Right ventricle myocardium inferior (tissue), 1 donor: ENCODE measurements at regions not wholly inside any gene's neighbourhood (a gene's known extent, or its start where the extent isn't known, plus 50 kb on each side); places are given as distances from the start of the nearest gene placed in this dataset.

Experiments
- ATAC-seq: fragments of 200-7000 bp; cut with Tn5 transposase; one replicate; pipeline ENCODE4 v1.9.1; 2020; ENCODE audit warnings: mild to moderate bottlenecking, moderate library complexity
- DNase-seq: peaks from one replicate; pipeline ENCODE4 v3.0.0; 2021; ENCODE audit errors: missing footprints
- intact Hi-C: fragments of 100-400 bp; cut with DNase I; formaldehyde crosslinking; loops from one replicate; pipeline ENCODE4 v1.11.0; 2022
- donor health status: DM: no; HTN: yes; CAD: no; lungs with severe emphysema.

DNA sequence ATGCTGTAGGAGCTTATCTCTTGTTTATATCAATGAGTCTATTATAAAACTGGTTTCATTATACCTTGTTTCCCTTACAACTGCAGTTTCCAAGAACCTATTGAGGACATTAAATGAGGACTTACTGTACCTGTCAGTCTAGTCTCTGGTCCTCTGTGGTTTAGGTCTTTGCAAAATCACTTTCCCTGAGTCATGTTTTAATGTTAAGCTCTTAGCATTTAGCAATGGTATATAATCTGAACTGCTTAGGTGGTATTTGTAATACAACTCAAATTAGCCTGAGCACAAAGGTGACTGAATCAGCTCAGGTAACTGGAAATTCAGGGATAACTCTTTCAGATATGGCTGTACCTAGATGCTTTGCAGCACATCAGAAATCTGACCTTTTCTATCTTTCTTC lies 418.3 kb upstream of the SPRED2 start:
- intact Hi-C loops = no loop called here
- ATAC-seq = no peak
- no peak for DNase-seq

DNA sequence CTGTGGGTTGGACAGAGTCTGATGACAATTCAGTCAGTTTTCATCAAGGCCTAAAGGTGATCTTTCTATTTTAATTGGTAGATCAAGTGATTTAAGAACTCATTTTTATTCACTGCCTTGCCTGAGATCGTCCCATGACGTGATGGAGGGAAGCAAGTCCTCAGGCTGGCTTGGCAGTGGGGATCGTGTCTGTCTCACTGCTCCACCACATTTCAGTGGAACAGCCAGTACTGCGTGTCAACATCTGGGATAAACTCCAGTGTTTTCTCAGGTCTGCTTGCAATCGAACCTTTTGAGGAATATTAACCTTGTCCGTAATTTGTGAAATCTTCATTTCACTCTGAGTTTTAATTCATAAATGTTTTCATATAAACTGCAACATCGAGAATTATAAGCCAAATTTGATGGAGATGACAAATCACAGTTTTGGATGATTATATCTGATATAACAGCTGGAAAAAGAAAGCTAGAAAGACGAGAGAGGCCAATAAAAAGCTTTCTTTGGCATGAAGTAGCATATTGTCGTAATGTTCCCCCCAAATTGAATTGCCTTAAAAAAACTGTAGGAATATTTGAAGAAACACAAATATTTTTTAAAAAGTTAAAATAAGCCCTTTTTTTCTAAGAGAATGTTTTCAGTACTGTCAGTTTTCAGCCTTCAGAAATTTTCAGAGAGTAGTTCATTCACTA lies 414.7 kb upstream of the SPRED2 start:
- ATAC-seq (peak; percentile 89), DNase-seq (no peak)
- intact Hi-C loops = no loop called here

- DNase-seq = no peak
- intact Hi-C loops = no loop called here
- no peak for ATAC-seq
Observed at GRCh38 chr2:65845442-65846182, 413.2 kb upstream of the SPRED2 start.

GRCh38 chr2:65842104-65842503 lies 409.7 kb upstream of the SPRED2 start:
- DNase-seq = no peak
- intact Hi-C loops = no loop called here
- ATAC-seq = no peak

- ATAC-seq = no peak
- intact Hi-C loops = no loop called here
Observed at GRCh38 chr2:65835975-65836549, 403.7 kb upstream of the SPRED2 start.

DNA sequence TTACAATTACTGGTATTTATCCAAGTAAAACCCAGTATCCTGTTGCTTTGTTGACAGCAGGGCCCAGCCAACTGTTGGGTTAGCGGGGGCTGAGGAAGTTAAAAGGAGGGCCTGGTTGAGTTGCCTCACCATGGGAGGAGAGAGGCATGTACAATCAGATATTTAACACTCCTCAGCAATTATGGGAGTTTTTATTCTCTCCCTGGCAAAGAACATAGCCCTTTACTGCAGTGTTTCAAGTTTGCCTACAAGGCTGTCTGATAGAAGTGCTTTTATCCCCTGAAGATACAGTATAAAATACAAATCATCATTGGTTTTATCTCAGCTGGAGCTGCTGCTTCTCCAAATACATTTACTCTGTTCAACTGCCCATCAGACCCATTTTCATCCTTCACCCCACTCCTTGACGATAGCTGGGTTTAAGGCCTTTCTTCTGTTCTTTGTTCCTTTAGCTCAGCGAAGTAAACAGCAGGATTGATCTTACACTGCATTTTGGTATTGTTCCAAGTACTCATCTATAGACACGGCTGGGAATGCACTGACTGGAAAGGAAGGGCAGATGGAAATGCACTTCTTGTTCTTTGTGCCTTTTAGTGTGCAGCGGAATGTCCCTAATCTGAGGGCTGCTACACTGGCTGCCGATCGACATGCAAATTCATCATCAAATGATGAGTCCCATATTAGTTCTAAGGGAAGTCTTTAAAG lies 402.5 kb upstream of the SPRED2 start:
- intact Hi-C loops = no loop called here

More at GRCh38 chr2:65835975-65836549, 403.7 kb upstream of the SPRED2 start:
- no peak for DNase-seq

GRCh38 chr2:65834062-65834461 lies 401.7 kb upstream of the SPRED2 start:
- no peak for ATAC-seq
- intact Hi-C loops = no loop called here
- no peak for DNase-seq

More for the DNA sequence above, 402.5 kb upstream of the SPRED2 start:
- no peak for ATAC-seq
- no peak for DNase-seq

GRCh38 chr2:65831509-65831908 lies 399.1 kb upstream of the SPRED2 start:
- DNase-seq (no peak), ATAC-seq (peak; percentile 91)
- intact Hi-C loops = no loop called here

GRCh38 chr2:65826567-65826966 lies 394.2 kb upstream of the SPRED2 start:
- ATAC-seq (peak; percentile 43), DNase-seq (no peak)
- intact Hi-C loops = no loop called here

DNA sequence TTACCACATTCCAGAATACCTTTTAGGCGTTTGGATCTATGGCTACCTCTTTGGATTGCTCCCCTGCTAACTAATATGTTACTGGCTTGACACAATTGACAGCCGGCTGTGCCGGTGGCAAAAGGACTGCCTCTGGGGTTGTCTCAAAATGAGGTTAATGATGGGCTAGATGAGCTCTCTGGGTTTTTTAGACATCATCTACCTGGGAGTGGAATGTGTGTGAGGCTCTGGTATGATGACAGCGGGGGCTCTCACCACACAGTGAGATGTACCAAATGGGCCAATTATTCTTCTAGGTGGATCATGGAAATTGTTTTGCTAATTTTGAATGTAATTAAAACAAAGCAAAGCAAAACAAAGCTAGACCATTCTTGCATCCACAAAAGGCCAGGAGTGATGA lies 391.1 kb upstream of the SPRED2 start:
- no peak for DNase-seq
- intact Hi-C loops = no loop called here
- no peak for ATAC-seq

DNA sequence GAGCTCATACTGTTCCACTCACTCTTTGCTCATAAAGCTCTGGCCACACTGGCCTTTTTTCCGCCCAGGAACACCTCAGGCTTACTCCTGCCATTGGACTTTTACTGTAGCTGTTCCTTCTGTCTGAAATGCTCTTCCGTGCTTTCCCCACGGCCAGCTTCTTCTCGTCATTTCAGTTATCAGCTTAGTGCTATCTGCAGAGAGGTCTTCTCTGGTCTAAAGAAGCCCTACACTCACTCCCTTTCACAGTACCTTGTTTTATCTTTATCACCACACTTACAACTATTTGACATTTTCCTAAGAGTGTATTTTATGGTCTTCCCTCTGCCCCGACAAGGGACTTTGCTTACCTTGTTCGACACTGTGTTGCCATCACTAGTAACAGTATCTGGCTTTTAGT lies 388.1 kb upstream of the SPRED2 start:
- no peak for DNase-seq
- intact Hi-C loops = no loop called here
- ATAC-seq = no peak

GRCh38 chr2:65819963-65820362 lies 387.6 kb upstream of the SPRED2 start:
- ATAC-seq (no peak), DNase-seq (no peak)
- intact Hi-C loops = no loop called here

DNA sequence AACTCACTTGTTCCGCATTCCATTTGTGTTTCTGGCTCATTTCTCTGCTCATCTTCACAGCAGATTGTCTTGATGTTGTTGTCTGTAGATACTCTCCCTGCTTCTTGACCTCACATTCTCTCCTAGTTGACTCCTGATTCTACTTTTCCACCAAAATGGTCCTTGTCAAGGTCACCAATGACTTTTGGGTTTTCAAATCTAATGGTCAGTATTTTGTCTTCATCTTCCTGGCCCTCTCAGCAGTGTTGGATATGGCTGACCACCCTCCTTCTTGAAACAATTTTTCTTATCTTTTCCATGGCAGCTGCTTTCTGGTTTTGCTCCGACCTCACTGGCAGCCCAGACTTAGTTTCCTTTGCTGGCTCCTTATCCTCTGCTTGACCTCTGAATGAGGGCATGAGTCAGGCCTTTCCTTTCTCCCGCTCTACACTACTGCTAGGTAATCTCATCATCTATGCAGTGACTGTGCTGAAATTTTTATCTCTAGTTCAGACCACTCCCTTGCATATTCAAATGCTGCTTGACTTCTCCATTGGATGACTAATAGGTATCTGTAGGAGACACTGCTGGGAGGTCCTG lies 386.6 kb upstream of the SPRED2 start:
- ATAC-seq (no peak), DNase-seq (no peak)
- intact Hi-C loops = no loop called here

DNA sequence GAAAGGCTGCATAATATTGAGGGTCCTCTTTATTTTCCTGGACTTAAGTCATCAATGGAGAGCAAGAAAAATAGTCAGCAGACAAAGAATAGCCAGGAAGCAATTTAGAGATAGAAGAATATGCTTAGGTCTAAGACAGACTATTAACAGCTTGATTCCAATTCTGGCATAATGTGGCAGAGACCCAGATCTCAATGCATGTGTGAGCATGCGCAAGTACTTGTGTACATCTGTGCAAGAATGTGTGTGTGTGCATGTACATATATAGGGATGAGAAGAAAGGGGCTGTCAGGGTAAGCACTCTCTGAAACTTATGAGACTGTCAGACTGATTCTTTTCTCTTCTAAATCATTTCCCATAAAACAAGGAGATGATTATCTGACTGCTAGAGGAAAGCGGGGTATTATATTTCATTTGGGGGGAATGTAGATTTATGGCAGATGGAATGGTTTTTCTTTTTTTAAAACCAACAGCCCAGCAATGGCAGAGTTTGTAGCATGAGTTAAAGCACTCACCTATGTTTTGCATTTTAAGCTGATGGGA lies 381.3 kb upstream of the SPRED2 start:
- intact Hi-C loops = no loop called here
- DNase-seq (no peak), ATAC-seq (no peak)

GRCh38 chr2:65812887-65813286 lies 380.5 kb upstream of the SPRED2 start:
- no peak for ATAC-seq

GRCh38 chr2:65807942-65808341 lies 375.5 kb upstream of the SPRED2 start:
- no peak for DNase-seq
- ATAC-seq = no peak
- intact Hi-C loops = no loop called here

More at GRCh38 chr2:65812887-65813286, 380.5 kb upstream of the SPRED2 start:
- intact Hi-C loops = no loop called here
- DNase-seq = no peak

DNA sequence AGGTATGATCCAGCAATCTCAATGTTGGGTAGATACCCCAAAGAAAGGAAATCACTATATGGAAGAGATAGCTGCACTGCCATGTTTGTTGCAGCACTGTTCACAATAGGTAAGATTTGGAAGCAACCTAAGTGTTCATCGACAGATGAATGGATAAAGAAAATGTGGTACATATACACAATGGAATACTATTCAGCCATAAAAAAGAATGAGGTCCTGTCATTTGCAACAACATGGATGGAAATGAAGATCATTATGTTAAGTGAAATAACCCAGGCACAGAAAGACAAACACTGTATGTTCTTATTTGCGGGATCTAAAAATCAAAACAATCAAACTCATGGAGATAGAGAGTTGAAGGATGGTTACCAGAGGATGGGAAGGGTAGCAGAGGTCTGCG lies 372.4 kb upstream of the SPRED2 start:
- no peak for ATAC-seq
- intact Hi-C loops = no loop called here
- no peak for DNase-seq

DNA sequence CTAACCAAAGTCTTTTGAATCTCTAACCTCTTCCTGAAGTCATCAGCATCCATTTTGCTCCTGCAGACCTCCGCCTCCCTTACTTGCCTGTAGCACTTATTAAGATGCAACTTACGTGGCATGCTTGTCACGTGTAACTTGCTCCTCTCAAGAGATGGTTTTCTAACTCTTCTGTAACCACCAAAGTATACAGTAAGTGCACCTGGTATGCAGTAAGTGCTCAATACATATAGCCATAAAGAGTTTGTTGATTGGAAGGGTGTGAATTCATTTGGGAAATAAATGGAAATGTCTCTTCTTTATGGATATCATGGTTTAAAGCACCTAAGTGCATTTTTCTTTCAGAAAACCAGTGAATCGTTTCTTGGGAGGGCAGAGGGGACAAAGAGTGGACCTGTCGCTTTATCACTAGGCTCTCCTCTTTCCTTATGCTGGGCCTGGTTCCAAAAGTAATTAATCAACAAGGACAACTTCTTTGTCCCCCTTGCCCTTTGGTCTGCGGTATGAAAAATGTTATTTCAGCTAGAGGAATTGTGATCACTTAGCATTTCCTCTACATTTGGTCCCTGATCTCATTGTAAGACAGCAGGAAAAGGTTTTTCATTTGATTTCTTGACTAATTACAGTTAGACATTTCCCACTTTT lies 370.0 kb upstream of the SPRED2 start:
- intact Hi-C loops = no loop called here
- ATAC-seq (no peak), DNase-seq (no peak)

- DNase-seq (no peak), ATAC-seq (no peak)
- intact Hi-C loops = no loop called here
Observed at GRCh38 chr2:65800998-65801397, 368.6 kb upstream of the SPRED2 start.
